ENCODE measurements at regions not wholly inside any gene's neighbourhood (a gene's known extent, or its start where the extent isn't known, plus 50 kb on each side); places are given as distances from the start of the nearest gene placed in this dataset.

DNA sequence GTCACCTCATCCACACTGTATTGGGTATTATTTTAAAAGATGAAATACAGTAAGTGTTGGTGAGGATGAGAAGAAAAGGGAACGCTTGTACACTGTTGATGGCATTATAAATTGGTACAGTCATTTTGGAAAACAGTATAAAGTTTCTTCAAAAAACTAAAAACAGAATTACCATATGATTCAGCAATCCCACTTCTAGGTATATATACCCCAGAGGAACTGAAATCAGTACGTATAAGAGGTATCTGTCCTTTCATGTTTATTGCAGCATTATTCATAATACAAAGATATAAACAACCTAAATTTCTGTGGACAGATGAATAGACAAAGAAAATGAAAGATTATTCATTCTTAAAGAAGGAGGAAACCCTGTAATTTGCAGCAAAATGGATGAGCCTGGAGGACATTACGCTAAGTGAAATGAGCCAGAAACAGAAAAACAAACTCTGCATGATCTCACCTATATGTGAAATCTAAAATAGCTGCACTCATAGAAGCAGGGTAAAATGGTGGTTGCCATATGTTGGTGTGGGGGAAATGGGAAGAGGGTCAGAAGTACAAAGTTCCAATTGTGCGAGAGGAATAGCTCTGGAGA is 191.6 kb downstream of the TRIM36 start:
- DNase-seq (ENCODE audit: low read depth, low spot score) = no peak
- no peaks in the 10 kb centered on the region for H4K20me1 ChIP-seq (ENCODE audit: control insufficient read depth, insufficient read depth)
- intact Hi-C loops (cut with micrococcal nuclease; ENCODE audit: unreplicated experiment) (no loop called here), in situ Hi-C loops (cut with MboI) (no loop called here)
- WGBS (ENCODE audit: insufficient coverage, insufficient replicate concordance, low lambda C conversion rate, missing lambda C conversion rate) = 22% methylated on average over 4 of the region's 4 CpGs
- ATAC-seq = peak; percentile 81
- ChIA-PET SMC1A (ENCODE audit: uncharacterized antibody, unreplicated experiment) (no interaction called here), POLR2A (no interaction called here), CTCF (no interaction called here), RAD21 (ENCODE audit: unreplicated experiment) (no interaction called here)
- no peaks in the 10 kb centered on the region for H3K4me1 ChIP-seq (ENCODE audit: control insufficient read depth, insufficient read depth, low read length)
- no peak for FAIRE-seq
- H3K27me3 ChIP-seq (replicated peaks in 1 of 2; ENCODE audit: control insufficient read depth in 2 of 2, insufficient read depth in 2 of 2, low read length in 1 of 2) = no peaks in the 10 kb centered on the region
- no peak overlapping the region for H3K27ac ChIP-seq (ENCODE audit: control insufficient read depth, insufficient read depth)
- BruUV-seq (replicated peaks) = no TSS peak
- no peak overlapping the region for H3K9ac ChIP-seq (ENCODE audit: control insufficient read depth, insufficient read depth, low read length)
- H3K36me3 ChIP-seq (ENCODE audit: control insufficient read depth in 2 of 2, insufficient read depth in 2 of 2, low read length in 1 of 2) = no peaks in the 10 kb centered on the region
- no peak overlapping the region for H2AFZ ChIP-seq (ENCODE audit: control insufficient read depth, low read depth, low read length)
- no peak overlapping the region for H3K4me3 ChIP-seq
- no peaks in the 10 kb centered on the region for H3K79me2 ChIP-seq (ENCODE audit: control insufficient read depth, insufficient read depth, low read length)
- H3K4me2 ChIP-seq (ENCODE audit: control insufficient read depth, insufficient read depth) = 0 out of 2 replicates have a peak overlapping the region, but pooled peaks have one; percentile 7
- no peaks in the 10 kb centered on the region for H3K9me3 ChIP-seq (replicated peaks; ENCODE audit: control insufficient read depth, insufficient read depth, low read length)
- TF ChIP-seq FOXM1 (IDR thresholded peaks at IDR 0.05; ENCODE audit: low read depth, low read length) (peak; percentile 77; the same call in 1 of the 2 replicates), IKZF2 (IDR thresholded peaks at IDR 0.05) (peak; percentile 9 to 54; a peak in 2 of 4 replicates), CEBPB (IDR thresholded peaks at IDR 0.05; ENCODE audit: borderline replicate concordance in 1 of 2, low read depth in 2 of 2, low read length in 2 of 2) (peak in 1 of 2 experiments; percentile 72; a peak in 1 of 4 replicates), MYB (IDR thresholded peaks at IDR 0.05; ENCODE audit: borderline replicate concordance, low read depth, low read length) (no peak), BCL11A (IDR thresholded peaks at IDR 0.05; ENCODE audit: low read depth, low read length) (peak; percentile 43; the same call in 1 of the 2 replicates), YY1 (IDR thresholded peaks at IDR 0.05; ENCODE audit: low read depth, low read length) (0 out of 2 replicates have a peak, but pooled peaks have one; percentile 33), SPI1 (IDR thresholded peaks at IDR 0.05; ENCODE audit: borderline replicate concordance, insufficient read depth, low read depth, low read length) (peak; percentile 43; the same call in 1 of the 2 replicates), CREM (IDR thresholded peaks at IDR 0.05; ENCODE audit: low read depth) (peak; percentile 55; the same call in 1 of the 2 replicates), RB1 (IDR thresholded peaks at IDR 0.05; ENCODE audit: borderline replicate concordance) (no peak)
- TF ChIP-seq, protein P1, sequence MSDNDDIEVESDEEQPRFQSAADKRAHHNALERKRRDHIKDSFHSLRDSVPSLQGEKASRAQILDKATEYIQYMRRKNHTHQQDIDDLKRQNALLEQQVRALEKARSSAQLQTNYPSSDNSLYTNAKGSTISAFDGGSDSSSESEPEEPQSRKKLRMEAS (IDR thresholded peaks at IDR 0.05; ENCODE audit: low read depth, low read length) = no peak
- TF ChIP-seq, protein P2, sequence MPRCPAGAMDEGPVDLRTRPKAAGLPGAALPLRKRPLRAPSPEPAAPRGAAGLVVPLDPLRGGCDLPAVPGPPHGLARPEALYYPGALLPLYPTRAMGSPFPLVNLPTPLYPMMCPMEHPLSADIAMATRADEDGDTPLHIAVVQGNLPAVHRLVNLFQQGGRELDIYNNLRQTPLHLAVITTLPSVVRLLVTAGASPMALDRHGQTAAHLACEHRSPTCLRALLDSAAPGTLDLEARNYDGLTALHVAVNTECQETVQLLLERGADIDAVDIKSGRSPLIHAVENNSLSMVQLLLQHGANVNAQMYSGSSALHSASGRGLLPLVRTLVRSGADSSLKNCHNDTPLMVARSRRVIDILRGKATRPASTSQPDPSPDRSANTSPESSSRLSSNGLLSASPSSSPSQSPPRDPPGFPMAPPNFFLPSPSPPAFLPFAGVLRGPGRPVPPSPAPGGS (IDR thresholded peaks at IDR 0.05; ENCODE audit: borderline replicate concordance, insufficient read depth, low read depth, low read length, poor library complexity, severe bottlenecking) = no peak
- TF ChIP-seq, protein P3, sequence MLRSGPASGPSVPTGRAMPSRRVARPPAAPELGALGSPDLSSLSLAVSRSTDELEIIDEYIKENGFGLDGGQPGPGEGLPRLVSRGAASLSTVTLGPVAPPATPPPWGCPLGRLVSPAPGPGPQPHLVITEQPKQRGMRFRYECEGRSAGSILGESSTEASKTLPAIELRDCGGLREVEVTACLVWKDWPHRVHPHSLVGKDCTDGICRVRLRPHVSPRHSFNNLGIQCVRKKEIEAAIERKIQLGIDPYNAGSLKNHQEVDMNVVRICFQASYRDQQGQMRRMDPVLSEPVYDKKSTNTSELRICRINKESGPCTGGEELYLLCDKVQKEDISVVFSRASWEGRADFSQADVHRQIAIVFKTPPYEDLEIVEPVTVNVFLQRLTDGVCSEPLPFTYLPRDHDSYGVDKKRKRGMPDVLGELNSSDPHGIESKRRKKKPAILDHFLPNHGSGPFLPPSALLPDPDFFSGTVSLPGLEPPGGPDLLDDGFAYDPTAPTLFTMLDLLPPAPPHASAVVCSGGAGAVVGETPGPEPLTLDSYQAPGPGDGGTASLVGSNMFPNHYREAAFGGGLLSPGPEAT (IDR thresholded peaks at IDR 0.05; ENCODE audit: low read depth) = no peak
- TF ChIP-seq, protein P4, sequence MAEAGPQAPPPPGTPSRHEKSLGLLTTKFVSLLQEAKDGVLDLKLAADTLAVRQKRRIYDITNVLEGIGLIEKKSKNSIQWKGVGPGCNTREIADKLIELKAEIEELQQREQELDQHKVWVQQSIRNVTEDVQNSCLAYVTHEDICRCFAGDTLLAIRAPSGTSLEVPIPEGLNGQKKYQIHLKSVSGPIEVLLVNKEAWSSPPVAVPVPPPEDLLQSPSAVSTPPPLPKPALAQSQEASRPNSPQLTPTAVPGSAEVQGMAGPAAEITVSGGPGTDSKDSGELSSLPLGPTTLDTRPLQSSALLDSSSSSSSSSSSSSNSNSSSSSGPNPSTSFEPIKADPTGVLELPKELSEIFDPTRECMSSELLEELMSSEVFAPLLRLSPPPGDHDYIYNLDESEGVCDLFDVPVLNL (IDR thresholded peaks at IDR 0.05; ENCODE audit: low read depth, low read length) = no peak
- TF ChIP-seq, protein P5, sequence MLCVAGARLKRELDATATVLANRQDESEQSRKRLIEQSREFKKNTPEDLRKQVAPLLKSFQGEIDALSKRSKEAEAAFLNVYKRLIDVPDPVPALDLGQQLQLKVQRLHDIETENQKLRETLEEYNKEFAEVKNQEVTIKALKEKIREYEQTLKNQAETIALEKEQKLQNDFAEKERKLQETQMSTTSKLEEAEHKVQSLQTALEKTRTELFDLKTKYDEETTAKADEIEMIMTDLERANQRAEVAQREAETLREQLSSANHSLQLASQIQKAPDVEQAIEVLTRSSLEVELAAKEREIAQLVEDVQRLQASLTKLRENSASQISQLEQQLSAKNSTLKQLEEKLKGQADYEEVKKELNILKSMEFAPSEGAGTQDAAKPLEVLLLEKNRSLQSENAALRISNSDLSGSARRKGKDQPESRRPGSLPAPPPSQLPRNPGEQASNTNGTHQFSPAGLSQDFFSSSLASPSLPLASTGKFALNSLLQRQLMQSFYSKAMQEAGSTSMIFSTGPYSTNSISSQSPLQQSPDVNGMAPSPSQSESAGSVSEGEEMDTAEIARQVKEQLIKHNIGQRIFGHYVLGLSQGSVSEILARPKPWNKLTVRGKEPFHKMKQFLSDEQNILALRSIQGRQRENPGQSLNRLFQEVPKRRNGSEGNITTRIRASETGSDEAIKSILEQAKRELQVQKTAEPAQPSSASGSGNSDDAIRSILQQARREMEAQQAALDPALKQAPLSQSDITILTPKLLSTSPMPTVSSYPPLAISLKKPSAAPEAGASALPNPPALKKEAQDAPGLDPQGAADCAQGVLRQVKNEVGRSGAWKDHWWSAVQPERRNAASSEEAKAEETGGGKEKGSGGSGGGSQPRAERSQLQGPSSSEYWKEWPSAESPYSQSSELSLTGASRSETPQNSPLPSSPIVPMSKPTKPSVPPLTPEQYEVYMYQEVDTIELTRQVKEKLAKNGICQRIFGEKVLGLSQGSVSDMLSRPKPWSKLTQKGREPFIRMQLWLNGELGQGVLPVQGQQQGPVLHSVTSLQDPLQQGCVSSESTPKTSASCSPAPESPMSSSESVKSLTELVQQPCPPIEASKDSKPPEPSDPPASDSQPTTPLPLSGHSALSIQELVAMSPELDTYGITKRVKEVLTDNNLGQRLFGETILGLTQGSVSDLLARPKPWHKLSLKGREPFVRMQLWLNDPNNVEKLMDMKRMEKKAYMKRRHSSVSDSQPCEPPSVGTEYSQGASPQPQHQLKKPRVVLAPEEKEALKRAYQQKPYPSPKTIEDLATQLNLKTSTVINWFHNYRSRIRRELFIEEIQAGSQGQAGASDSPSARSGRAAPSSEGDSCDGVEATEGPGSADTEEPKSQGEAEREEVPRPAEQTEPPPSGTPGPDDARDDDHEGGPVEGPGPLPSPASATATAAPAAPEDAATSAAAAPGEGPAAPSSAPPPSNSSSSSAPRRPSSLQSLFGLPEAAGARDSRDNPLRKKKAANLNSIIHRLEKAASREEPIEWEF (IDR thresholded peaks at IDR 0.05; ENCODE audit: insufficient replicate concordance, low read depth, low read length) = no peak
